HG02852 (cell line): ENCODE measurements at regions not wholly inside any gene's neighbourhood (a gene's known extent, or its start where the extent isn't known, plus 50 kb on each side); places are given as distances from the start of the nearest gene placed in this dataset.
A peak's percentile ranks its signal among the peaks of the same experiment; 100 is the strongest.
"Not testable (repeated sequence)": the region's sequence is repeated elsewhere in the genome, so short reads cannot be mapped to it uniquely, and the experiment has no call there.

Source experiments
- ATAC-seq: cut with Tn5 transposase; IDR thresholded peaks from one replicate; pipeline ENCODE4 v1.9.1; 2021; ENCODE audit warnings: mild to moderate bottlenecking, moderate library complexity; ENCODE audit not compliant: unreplicated experiment

DNA sequence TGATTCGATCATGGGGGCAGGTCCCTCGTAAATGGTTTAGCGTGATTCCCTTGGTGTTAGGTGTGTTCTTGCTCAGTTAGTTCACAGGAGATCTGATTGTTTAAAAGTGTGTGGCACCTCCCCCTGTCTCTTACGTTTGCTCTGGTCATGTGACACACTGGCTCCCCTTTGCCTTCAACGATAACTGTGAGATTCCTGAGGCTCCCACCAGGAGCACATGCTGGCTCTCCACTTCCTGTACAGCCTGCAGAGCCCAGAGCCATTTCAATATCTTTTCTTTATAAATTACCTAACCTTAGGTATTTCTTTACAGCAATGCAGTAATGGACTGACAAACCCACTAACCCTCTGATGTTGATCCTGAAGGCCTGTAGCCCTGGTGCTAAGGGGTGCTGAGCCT lies 141.9 kb downstream of the FCRL5 start:
- no peak for ATAC-seq

DNA sequence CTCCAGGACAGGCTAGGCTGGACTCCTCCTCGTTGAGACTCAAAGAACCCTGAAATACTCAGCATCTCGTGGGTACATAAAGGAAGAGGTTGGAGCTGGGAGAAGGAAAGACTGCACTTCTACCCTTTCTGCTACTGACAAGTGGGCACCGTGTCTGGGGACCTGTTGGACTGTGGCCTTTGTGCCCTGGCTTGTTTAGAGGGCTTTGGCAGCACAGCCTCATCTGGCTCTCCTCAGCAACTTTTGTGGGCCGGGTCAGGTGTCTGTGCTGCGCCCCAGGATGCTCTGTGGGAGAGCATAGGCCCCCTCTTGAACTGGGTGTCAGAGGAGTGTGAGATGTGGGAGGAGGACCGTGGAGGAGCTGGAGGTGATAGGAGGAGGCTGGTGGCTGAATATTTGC lies 142.4 kb downstream of the FCRL5 start:
- no peak for ATAC-seq

DNA sequence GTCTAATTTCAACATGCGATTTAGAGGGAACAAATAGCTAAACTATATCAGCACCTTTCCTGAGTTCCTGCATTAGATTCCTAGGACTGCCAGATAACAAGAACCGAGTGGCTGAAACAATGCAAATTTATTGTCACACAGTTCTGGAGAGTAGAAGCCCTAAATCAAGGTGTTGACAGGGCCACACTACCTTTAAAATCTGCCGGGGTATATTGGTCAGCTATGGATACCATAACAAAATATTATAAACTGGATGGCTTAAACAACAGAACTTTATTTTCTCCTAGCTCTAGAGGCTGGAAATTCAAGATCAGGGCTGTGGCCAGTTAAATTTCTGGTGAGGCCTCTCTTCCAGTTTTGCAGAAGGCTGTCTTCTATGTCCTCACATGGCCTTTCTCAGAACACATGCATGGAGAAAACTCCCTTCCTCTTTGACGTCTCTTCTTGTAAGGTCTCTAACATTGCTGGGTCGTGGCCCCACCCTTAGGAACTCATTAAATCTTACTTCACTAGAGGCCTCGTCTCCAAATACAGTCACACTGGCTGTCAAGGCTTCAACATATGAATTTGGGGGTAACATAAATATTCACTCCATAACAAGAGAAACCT lies 144.3 kb downstream of the FCRL5 start:
- no peak for ATAC-seq

DNA sequence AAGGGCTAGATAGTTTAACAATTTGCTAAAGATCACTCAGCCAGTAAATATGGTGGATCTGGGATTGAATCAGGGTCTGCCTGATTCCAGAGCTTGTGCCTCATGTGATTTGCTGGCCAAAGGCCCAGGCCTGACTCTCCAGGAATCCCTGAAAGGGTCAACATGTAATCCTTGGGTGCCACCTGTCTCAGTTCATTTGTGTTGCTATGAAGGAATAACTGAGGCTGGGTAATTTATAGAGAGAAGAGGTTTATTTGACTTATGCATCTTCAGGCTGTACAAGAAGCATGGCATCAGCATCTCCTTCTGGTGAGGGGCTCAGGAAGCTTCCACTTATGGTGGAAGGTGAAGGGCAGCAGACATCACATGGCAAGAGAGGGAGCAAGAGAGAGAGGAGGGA lies 144.9 kb downstream of the FCRL5 start:
- ATAC-seq: no peak

DNA sequence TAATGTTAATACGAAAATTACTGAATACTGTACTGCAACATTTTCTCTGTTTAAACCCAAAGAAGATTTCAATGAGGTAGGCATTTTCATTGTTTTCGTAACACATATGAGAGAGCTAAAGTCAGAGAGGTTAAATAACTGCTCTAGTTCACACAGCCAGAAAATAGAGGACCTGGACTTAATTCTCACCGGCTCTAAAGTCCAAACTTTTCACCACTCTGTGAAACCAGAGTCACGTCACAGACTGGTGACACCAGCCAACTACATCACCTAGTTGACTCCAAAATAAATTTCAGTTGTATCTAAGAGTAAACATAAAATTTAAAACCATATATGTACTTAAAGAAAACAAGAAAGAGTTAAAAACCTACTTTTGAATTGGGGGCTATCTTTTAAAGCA lies 146.7 kb downstream of the FCRL5 start:
- ATAC-seq: no peak

DNA sequence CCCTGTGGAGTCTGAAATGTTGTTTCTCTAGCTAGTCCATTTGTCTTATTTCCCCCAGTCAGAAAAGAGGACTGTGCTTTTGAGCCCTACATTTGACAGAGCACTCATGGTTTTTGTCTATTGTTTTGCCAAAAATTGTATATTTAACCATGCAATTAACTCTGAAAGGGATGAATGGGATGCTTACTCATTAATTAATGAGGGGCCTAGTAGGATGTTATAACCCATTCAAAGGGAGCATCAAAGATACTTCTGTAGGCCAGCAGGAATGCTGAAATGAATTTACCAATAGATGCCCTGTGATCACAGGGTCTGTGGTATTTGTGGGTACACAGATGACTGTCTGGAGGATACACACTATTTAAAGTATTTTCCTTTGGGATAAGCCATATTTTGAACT lies 147.7 kb downstream of the FCRL5 start:
- ATAC-seq: no peak

DNA sequence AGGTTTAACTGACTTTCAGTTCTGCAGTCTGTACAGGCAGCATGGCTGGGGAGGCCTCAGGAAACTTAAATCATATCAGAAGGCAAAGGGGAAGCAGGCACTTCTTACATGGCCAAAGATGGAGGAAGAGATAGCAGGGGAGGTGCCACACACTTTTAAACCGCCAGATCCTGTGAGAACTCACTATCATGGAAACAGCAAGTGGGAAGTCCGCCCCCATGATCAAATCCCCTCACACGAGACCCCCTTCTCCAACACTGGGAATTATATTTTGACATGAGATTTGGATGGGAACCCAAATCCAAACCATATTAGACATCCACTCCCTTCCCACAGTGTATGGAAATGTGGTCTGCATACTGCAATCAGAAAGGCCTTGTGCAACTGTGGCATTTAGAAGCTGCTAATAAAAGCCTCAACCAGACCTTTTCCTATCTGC lies 148.2 kb downstream of the FCRL5 start:
- no peak for ATAC-seq

DNA sequence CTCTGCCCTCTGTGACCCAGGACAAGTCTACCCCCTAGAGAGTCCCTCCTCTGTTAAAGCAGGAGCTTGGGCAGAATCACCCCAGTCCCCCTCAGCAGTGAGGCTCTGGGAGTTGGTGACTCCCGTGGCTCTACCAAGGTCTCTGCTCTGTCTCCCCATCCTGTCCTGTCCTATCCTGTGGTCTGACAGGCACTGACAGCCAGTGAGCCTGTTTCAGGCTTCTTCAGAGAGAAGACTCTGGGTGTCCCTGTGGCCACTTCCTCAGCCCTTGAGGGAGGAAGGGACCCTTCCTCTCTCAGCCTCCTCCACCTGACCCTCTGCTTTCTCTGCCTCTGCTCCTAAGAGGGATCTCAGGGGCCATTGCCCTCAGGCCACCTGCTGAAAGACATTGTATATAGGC lies 148.7 kb downstream of the FCRL5 start:
- no peak for ATAC-seq

DNA sequence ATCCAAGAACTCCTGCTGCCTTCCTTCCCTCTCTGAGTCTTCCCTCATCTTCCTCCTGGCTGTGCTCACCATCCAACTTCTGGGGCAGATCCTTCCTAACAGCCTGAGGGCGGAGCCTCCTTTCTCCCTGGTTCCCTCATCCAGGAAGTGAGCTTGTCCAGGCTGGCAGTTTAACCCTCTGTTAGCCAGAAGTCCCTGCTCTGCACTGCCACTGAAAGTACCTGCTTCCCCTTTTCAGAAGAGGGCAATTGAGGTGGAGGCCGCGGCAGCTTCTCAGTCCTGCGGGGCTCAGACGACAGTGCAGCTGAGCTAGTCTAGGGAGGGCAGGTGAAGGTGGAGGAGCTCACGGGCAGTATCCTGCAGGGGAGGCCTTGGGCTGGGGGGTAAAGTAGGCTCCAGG lies 149.1 kb downstream of the FCRL5 start:
- peak; percentile 77 for ATAC-seq

DNA sequence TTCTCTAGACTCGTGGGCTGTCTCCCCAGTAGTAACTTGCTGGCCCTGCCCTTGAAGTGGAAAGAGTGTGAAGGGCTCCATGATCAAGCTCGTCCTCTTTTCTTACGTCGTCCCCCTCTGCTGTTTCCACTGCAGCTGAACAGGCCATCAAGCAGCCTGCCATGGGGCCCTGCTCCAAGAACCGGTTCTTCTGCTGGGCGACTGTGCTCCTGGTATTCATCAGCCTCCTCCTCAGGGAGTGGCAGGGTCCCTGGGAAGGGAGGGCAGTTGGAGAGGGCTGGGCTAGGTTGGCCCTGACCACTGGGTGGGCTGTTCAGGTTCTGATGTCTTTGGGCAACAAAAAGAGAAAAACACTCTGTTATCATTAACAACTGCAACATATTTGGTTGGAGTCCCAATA lies 151.5 kb downstream of the FCRL5 start:
- ATAC-seq: no peak

DNA sequence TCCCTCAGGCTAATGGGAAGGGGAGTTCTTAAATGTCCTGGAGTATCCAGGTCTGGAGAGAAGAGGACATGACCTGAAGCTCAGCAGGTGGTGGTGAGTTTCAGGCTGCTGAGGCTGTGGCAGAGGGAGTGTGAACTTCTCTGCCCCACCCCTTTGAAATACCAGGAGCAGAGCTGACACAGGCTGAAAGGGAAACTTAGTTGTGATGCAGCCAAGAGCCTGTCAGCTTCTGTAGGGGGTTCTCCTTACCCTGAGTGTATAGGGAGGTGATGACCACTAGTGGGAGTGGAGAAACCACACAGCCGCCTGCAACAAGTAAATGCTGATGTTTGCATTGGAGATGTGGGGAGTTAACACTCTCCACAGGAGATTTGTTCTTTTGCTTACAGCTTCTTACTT lies 152.3 kb downstream of the FCRL5 start:
- peak; percentile 72 for ATAC-seq

DNA sequence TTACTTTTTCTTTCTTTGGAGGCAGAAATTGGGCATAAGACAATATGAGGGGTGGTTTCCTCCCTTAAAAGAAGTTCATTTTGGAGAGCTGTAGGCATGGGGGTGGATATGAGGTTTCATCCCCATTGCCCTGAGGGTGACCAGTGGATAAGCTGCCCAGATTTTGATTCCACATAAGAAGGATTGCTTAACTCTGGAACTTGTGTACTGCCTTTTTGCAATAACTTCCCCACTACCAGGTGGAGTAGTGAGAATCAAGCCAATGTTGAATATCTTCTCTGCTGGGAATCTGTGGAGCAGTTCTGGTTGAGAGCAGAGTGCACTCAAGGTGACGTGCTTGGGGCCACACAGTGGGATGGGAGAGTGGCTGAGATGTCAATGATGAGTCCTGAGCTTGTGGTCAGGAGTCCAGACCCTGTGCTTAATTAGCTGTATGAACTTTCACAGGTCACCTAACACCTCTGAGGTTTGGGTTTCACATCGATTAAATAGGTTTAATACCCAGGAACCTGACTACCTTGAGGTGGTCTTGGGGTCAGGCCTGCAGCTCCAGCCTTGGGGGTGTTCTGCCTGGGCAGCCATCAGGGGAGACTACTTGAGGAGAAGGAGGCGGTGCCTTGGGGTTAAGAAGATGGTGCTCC lies 152.9 kb downstream of the FCRL5 start:
- ATAC-seq: no peak

DNA sequence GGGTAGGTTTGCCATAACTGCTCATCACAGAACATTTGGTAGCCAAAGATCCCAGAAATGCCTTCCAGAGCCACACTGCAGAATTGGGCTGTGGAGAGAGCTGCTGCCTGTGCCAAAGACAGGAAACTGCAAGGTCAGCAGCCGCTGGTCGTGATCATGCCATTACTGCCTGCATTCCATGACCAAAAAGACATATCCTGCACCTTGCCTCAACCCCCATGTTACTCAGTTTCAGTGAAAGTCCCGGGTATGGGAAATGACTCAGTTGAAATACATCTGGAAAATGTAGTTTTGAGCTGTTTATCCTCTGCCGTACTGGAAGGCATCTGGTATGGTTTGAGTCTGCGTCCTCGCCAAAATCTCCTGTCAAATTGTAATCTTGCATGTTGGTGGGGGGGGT lies 161.7 kb downstream of the FCRL5 start:
- ATAC-seq: no peak

DNA sequence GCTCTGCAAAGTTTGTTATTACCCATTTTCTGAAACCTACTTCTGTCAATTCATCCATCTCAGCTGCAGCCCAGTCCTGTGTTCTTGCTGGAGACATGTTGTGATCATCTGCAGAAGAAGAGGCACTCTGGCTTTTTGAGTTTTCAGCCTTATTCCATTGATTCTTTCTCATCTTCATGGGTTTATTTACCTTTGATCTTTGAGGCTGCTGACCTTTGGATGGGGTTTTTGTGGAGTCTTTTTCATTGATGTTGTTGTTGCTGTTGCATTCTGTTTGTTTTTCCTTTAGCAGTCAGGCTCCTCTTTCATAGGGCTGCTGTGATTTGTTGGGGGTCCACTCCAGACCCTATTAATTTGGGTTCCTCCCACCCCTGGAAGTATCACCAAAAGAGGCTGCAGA lies 164.3 kb downstream of the FCRL5 start:
- ATAC-seq: no peak

DNA sequence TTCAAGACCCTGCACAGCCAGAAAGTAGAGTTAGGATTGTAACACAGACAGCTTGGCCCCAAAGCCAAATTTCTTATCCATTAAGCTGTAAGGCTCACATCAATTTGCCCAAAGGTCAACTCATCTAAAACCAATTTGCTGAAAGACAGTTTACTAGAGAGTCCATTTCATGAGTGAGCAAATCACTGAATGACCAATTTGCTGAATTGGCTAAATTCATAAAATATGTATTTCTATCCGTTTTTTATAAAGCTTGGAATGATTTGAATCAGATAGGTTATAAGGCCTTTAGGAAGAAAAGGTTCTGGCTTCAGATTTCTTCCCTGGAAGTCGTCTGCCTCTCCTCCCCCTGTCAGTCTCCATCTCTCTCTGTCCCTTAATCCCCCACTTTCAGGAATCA lies 168.1 kb downstream of the FCRL5 start:
- ATAC-seq: no peak

DNA sequence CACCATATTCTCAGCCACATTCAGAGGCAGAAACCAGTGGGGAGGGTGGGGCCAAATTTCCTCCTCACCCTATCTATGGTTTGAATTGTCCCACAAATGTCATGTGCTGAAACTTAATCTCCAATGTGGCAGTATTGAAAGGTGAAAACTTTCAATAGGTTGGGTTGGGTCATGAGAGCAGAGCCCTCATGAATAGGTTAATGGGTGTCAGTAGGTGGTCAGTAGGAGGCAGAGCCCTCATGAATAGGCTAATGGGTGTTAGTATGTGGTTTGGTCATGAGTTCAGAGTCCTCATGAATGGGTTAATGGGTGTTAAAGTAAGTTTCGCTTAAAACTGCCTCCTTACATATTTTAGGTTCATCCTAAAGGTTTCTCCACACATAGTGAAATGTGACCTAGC lies 170.0 kb downstream of the FCRL5 start:
- ATAC-seq: no peak

DNA sequence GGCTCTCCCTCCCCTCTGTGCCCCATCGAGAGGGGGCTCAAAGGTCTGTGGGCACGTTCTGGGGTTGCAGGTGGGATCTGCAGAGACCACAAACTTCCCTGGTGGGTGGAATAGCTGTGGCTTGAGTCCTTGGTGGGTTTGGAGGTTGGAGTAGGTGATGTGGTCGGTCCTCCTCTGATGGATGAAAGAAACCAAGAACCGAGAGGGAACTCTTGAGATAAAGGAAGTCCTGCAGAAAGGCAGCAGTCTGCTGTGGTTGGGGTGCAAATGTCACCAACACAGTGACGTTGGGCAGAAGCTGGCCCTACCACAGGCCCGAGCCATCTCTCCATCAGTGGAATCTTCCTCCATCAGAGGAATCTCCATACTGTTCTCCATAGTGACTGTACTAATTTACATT lies 171.8 kb downstream of the FCRL5 start:
- no peak for ATAC-seq

DNA sequence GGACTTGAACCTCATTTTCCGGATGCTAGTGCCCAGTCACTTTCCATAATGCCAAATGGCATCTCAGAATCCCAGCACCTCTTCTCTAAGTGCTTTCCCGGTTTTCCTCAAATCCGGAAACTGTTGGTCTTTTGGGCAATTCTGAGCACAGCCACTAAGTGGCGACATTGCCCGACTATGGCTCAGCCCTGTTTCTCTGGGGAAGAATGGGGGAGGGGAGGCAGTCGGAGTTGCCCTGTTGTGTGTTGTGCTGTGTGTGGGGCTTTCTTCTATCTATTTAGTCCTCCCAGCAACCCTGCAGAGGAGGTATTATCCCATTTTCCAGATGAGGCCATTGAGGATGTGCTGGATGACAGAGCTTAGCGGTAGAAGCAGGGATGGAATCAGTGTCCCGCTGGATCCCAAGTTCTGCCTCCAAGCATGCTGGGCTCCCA lies 175.0 kb downstream of the FCRL5 start:
- not testable (repeated sequence) for ATAC-seq

DNA sequence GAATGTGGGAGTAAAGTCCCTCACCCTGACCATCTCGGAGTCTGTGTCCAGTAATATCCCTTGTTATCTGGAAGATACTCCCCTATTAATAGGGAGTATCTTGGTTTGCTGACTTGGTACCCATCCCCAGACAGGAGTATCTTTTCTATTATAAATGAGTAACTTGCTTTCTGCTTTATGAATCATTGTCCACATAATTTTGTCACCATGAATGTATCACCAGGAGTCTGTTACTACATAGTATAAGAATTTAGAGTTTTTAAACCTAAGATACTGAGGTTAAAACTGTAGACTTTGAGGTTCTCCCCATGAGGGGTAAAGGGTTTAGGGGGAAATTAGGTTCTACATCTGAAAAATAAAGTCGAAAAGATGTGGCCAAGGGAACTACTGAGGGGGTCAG lies 175.6 kb downstream of the FCRL5 start:
- no peak for ATAC-seq

DNA sequence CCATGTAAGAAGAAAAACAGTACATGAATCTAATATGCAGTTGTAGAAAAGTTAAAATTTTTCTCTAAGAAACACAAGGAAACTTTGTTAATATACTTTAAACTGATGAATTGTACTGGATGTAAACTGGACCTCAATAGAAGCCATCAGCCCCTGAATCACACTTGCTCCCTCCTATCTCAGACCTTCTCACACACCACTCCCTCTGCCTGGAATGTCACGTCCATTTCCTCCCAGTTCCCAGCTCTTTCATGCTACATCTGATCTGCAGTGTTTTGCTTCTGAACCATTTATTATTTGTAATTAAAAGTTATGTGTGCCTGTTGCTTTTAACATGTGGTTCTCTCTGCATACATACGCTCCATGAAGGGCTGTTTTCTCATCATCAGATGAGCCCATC lies 180.0 kb downstream of the FCRL5 start:
- ATAC-seq: not testable (repeated sequence)

DNA sequence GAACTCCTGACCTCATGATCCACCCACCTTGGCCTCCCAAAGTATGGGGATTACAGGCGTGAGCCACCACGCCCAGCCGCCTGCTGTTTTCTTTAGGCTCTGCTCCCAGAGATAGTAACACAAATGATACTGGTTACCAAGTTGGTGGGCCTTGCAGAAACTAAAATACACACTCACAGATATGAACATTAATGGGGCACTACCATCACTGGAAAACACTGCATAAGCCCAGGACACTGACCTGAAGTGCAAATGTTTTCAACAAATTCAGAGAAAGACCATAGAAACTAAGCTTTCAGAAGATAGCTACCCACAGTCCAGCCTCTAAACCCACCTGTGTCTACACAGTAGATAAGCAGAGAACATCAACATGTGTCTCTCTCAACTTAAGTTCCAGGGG lies 180.5 kb downstream of the FCRL5 start:
- ATAC-seq: no peak

DNA sequence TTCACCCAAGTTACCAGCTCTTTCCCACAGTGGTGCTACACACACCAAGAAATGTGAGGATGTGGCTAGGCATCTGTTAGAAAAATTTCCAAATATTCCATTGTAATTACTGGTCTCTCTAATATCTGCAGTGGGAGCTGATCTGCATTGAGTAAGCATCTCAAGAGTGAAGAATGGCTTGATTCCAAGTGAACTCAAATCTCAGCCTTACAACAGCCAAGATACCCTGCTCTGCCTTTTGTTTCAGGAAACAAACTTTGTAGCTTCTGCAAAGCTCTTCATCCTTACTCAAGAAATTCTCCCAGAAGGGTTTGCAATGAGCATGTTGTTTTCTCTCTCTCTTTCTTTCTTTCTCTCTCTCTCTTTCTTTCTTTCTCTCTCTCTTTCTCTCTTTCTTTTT lies 181.1 kb downstream of the FCRL5 start:
- no peak for ATAC-seq

DNA sequence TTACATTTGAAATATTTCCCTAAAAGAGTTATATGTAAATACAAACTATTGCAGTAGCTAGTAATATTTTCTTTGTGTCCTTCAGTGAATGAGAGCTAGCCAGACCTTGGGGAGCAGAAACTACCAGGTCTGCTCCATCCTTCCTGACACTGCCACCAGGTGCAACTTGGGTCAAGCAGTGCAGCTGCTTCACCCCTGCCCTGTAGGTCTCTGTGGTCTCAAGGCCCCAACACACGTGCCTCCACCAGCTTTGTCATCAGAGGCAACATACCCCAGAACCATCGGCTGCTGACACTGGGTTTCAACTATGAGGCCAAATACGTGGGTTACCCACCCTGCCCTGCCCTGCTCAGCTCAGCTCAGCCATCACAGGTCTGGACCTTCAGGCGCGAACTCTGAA lies 181.6 kb downstream of the FCRL5 start:
- ATAC-seq: no peak
